ENCODE measurements at regions not wholly inside any gene's neighbourhood (a gene's known extent, or its start where the extent isn't known, plus 50 kb on each side); places are given as distances from the start of the nearest gene placed in this dataset.

DNA sequence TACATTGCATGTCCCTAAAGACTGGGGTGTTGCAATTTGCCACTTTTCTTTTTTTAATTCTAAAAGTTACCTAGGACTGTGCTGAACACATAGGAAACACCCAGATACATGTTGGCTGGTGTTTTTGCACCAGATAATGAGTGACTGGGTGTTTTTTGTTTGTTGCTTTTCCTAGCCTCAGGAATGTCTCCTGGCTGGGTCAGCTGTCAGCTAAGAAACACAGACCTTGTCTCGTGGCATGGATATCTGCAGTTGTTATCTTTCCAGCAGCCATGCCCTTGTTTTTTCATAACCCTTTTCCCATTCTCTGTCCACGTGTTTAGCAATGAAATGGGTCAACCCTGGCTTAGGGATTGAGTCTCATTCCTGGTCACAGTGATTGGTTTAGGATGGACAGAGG, 433.9 kb upstream of the ZMIZ1 start:
- Histone ChIP-seq H3K4me1 (ENCODE audit: control insufficient read depth, insufficient read depth, low read length) (no peaks in the 10 kb centered on the region), H3K36me3 (ENCODE audit: control insufficient read depth, insufficient read depth, low read length) (no peaks in the 10 kb centered on the region), H3K27ac (ENCODE audit: low read depth, low read length) (no peak overlapping the region), H3K4me3 (ENCODE audit: low read depth, low read length) (no peak overlapping the region), H3K27me3 (ENCODE audit: control insufficient read depth, insufficient read depth, low read length) (no peaks in the 10 kb centered on the region), H3K9ac (ENCODE audit: low read depth, low read length) (no peak overlapping the region), H3K9me3 (ENCODE audit: control insufficient read depth, insufficient read depth, low read length) (no peaks in the 10 kb centered on the region)

DNA sequence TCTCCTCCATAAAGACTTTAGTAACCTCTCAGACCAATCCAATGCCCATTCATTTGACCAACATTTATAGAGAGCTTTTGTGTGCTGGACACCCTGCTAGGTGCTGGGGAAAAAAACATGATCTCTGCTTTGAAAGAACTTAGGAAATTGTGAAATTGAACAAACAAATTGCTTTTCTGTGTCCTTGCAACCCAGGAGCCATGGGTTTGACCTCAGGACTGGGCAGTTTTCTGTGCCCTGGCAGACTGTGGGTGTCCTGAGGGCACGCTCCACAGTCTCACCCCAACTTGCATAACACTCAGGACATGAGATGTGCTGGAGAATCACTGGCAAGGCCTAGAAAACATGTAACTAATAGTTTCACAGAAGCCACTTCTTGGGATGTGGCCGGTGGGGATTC, 429.1 kb upstream of the ZMIZ1 start:
- Histone ChIP-seq H3K4me1 (ENCODE audit: control insufficient read depth, insufficient read depth, low read length) (no peaks in the 10 kb centered on the region), H3K27ac (ENCODE audit: low read depth, low read length) (no peak overlapping the region), H3K9ac (ENCODE audit: low read depth, low read length) (no peak overlapping the region), H3K27me3 (ENCODE audit: control insufficient read depth, insufficient read depth, low read length) (no peaks in the 10 kb centered on the region), H3K4me3 (ENCODE audit: low read depth, low read length) (no peak overlapping the region), H3K9me3 (ENCODE audit: control insufficient read depth, insufficient read depth, low read length) (no peaks in the 10 kb centered on the region), H3K36me3 (ENCODE audit: control insufficient read depth, insufficient read depth, low read length) (no peaks in the 10 kb centered on the region)

DNA sequence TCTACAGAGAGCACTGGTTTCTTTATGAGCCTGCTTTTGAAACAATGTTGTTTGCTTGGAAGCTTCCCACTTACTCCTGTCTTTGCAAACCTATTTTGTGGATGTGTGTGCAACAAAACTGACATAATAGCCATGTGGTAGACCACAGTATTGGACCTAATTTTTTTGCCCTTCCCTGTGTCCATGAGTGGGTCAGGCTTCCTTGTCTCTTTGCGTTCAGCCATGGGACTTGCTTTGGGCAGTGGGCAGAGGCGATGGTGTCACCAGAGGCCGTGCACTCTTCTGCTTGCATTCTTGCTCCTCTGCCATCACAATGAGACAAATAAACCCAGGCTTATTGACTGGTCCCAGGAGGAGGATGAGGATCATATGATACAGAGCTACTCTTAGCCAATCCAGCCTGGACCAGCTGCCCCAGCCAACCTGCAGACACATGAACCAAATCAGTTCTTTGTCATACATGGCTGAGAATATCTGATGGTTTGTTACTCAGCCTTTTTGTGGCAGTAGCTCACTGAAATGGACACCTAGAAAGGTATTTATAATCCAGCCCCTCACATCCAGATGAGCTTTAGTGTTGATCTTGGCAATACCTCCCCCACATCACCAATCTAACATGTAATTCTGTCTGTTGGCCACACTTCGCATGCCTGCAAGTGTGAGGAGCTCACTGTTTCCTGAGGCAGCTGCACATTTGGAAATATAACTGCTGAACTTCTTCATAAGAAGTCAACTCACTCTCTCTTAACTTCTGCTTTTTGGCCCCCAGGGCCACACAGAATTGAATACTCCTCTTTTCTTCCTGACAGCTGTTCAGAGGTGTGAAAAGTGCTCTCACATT, 427.8 kb upstream of the ZMIZ1 start:
- Histone ChIP-seq H3K36me3 (ENCODE audit: control insufficient read depth, insufficient read depth, low read length) (no peaks in the 10 kb centered on the region), H3K27ac (ENCODE audit: low read depth, low read length) (no peak overlapping the region), H3K4me1 (ENCODE audit: control insufficient read depth, insufficient read depth, low read length) (no peaks in the 10 kb centered on the region)

DNA sequence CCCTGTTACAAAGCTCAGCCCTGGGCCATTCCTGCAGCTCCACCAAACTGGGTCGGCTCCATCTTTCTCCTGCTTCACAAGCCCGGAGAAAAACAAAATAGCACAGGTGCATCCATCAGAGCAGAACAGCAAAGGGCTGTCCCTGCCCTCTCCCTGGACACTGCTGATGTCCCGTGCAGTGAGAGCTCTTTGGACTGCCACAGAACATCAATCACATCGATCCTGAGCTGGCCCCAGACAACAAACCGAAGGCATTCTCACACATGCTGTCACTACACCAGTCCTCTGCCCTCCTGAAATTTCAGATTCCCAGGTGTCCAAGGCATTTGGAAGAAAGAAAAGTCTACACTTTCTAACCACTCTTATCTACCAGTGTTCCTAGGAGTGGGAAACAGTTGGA, 427.1 kb upstream of the ZMIZ1 start:
- no peaks in the 10 kb centered on the region for H3K9me3 ChIP-seq (ENCODE audit: control insufficient read depth, insufficient read depth, low read length)
- H3K9ac ChIP-seq (ENCODE audit: low read depth, low read length) = no peak overlapping the region
- H3K4me3 ChIP-seq (ENCODE audit: low read depth, low read length) = no peak overlapping the region
- no peaks in the 10 kb centered on the region for H3K27me3 ChIP-seq (ENCODE audit: control insufficient read depth, insufficient read depth, low read length)
- H3K27ac ChIP-seq (ENCODE audit: low read depth, low read length) = no peak overlapping the region
- no peaks in the 10 kb centered on the region for H3K4me1 ChIP-seq (ENCODE audit: control insufficient read depth, insufficient read depth, low read length)
- no peaks in the 10 kb centered on the region for H3K36me3 ChIP-seq (ENCODE audit: control insufficient read depth, insufficient read depth, low read length)

More for the DNA sequence above, 427.8 kb upstream of the ZMIZ1 start:
- no peak overlapping the region for H3K9ac ChIP-seq (ENCODE audit: low read depth, low read length)
- H3K4me3 ChIP-seq (ENCODE audit: low read depth, low read length) = no peak overlapping the region
- no peaks in the 10 kb centered on the region for H3K9me3 ChIP-seq (ENCODE audit: control insufficient read depth, insufficient read depth, low read length)
- no peaks in the 10 kb centered on the region for H3K27me3 ChIP-seq (ENCODE audit: control insufficient read depth, insufficient read depth, low read length)

DNA sequence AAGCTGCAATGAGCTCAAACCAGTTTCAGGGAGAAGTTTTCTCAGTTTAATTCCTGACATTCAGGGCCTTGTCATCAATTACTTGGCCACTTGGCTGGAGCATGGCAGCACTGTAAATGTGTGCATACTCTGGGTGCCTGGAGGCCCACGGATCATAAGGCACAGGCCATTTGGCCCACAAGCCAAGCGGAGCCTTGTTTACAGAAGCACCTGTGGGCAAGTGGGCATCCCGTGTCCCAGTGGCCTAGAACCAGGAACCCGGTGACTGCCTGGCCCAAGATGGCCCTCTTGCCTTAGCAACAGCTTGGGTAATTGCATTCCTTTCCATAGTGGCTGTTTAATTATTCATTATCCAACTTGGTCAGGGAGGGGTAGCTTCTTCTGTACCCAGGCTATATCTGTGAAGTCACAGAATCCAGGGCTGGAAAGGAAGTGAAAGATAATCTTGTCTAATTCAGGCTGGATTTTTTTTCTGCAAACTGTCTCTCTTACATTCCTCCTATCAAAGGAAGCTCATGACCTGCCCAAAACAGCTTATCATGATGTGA, 426.4 kb upstream of the ZMIZ1 start:
- no peaks in the 10 kb centered on the region for H3K27me3 ChIP-seq (ENCODE audit: control insufficient read depth, insufficient read depth, low read length)
- no peak overlapping the region for H3K27ac ChIP-seq (ENCODE audit: low read depth, low read length)
- no peak overlapping the region for H3K9ac ChIP-seq (ENCODE audit: low read depth, low read length)
- H3K36me3 ChIP-seq (ENCODE audit: control insufficient read depth, insufficient read depth, low read length) = no peaks in the 10 kb centered on the region
- no peak overlapping the region for H3K4me3 ChIP-seq (ENCODE audit: low read depth, low read length)
- H3K4me1 ChIP-seq (ENCODE audit: control insufficient read depth, insufficient read depth, low read length) = no peaks in the 10 kb centered on the region
- no peaks in the 10 kb centered on the region for H3K9me3 ChIP-seq (ENCODE audit: control insufficient read depth, insufficient read depth, low read length)

DNA sequence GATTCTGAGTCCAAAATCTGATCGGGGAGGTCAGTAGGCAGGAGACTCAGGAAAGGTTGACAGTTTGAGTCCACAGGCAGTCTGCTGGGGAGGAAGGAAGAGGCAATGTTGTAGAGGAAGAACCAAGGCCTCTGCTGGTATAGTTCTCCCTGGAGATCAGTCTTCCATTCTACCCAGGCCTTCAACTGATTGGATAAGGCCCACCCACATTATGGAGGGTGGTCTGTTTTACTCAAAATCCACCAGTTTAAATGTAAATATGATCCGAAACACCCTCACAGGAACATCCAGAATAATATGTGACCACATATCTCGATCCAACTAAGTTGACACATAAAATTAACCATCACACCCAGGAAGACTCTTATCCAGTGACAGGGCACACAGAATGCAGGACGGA, 425.3 kb upstream of the ZMIZ1 start:
- Histone ChIP-seq H3K4me3 (ENCODE audit: low read depth, low read length) (no peak overlapping the region), H3K27ac (ENCODE audit: low read depth, low read length) (no peak overlapping the region), H3K9ac (ENCODE audit: low read depth, low read length) (no peak overlapping the region), H3K4me1 (ENCODE audit: control insufficient read depth, insufficient read depth, low read length) (no peaks in the 10 kb centered on the region), H3K36me3 (ENCODE audit: control insufficient read depth, insufficient read depth, low read length) (no peaks in the 10 kb centered on the region), H3K9me3 (ENCODE audit: control insufficient read depth, insufficient read depth, low read length) (no peaks in the 10 kb centered on the region), H3K27me3 (ENCODE audit: control insufficient read depth, insufficient read depth, low read length) (no peaks in the 10 kb centered on the region)

DNA sequence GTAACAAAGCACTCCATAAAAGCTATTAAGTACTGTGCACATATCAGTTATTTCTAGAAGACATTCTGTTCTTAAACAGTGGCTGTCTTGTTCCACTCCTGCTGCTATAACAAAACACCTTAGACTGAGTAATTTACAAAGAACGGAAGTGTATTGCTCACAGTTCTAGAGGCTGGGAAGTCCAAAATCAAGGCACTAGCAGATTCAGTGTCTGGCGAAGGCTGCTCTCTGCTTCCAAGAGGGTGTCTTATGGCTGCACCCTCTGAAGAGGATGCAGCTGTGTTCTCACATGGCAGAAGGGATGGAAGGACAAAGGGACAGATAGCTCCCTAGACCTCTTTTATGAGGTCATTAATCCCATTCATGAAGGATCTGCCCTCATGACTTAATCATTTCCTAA, 424.2 kb upstream of the ZMIZ1 start:
- no peak overlapping the region for H3K4me3 ChIP-seq (ENCODE audit: low read depth, low read length)
- no peaks in the 10 kb centered on the region for H3K27me3 ChIP-seq (ENCODE audit: control insufficient read depth, insufficient read depth, low read length)
- no peaks in the 10 kb centered on the region for H3K9me3 ChIP-seq (ENCODE audit: control insufficient read depth, insufficient read depth, low read length)
- H3K36me3 ChIP-seq (ENCODE audit: control insufficient read depth, insufficient read depth, low read length) = no peaks in the 10 kb centered on the region
- H3K9ac ChIP-seq (ENCODE audit: low read depth, low read length) = no peak overlapping the region
- H3K27ac ChIP-seq (ENCODE audit: low read depth, low read length) = no peak overlapping the region
- H3K4me1 ChIP-seq (ENCODE audit: control insufficient read depth, insufficient read depth, low read length) = no peaks in the 10 kb centered on the region

DNA sequence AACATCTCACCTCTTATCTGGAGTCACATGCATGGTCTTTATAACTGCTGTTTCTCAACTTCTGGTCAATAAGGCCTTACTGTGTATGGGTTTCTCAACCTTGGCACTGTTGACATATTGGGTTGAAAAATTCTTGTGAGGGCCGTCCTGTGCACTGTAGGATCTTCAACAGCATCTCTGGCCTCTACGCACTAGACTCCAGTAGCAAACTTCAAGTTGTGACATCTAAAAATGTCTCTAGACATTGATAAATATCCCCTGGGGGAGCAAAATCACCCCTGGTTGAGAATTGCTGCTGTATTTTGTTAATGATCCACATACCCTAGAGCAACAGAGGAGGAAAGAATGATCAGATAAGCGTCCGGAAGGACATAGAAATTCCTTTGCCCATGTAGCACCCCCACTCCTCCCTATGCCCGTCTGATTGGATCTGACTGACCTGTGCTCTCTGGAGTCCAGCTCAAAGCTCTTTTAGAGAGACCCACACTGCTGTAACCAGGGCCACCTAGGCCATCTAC, 423.5 kb upstream of the ZMIZ1 start:
- H3K4me3 ChIP-seq (ENCODE audit: low read depth, low read length) = no peak overlapping the region
- H3K9ac ChIP-seq (ENCODE audit: low read depth, low read length) = no peak overlapping the region
- no peaks in the 10 kb centered on the region for H3K4me1 ChIP-seq (ENCODE audit: control insufficient read depth, insufficient read depth, low read length)
- no peaks in the 10 kb centered on the region for H3K9me3 ChIP-seq (ENCODE audit: control insufficient read depth, insufficient read depth, low read length)
- no peaks in the 10 kb centered on the region for H3K36me3 ChIP-seq (ENCODE audit: control insufficient read depth, insufficient read depth, low read length)
- no peak overlapping the region for H3K27ac ChIP-seq (ENCODE audit: low read depth, low read length)
- H3K27me3 ChIP-seq (ENCODE audit: control insufficient read depth, insufficient read depth, low read length) = no peaks in the 10 kb centered on the region

DNA sequence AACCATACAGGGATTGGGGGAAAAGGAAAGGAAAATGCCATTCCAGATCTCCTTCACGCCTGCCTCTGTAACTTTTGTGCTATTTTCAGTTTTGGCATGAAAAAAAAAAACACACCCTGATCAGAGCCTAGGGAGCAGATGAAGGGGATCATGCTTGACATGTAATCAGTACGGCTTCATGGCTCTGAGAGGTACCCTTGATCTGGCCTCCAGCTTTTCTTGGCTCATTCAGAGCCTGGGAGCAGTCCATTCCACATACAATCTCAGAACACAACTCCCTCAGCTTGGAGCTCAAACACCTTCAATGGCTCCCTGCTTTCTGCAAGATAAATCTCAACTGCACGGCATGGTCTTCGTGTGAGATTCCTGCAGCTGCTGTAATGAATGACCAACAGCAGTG, 422.8 kb upstream of the ZMIZ1 start:
- Histone ChIP-seq H3K36me3 (ENCODE audit: control insufficient read depth, insufficient read depth, low read length) (no peaks in the 10 kb centered on the region), H3K27ac (ENCODE audit: low read depth, low read length) (no peak overlapping the region), H3K4me1 (ENCODE audit: control insufficient read depth, insufficient read depth, low read length) (no peaks in the 10 kb centered on the region), H3K9ac (ENCODE audit: low read depth, low read length) (no peak overlapping the region), H3K9me3 (ENCODE audit: control insufficient read depth, insufficient read depth, low read length) (no peaks in the 10 kb centered on the region), H3K27me3 (ENCODE audit: control insufficient read depth, insufficient read depth, low read length) (no peaks in the 10 kb centered on the region), H3K4me3 (ENCODE audit: low read depth, low read length) (no peak overlapping the region)

DNA sequence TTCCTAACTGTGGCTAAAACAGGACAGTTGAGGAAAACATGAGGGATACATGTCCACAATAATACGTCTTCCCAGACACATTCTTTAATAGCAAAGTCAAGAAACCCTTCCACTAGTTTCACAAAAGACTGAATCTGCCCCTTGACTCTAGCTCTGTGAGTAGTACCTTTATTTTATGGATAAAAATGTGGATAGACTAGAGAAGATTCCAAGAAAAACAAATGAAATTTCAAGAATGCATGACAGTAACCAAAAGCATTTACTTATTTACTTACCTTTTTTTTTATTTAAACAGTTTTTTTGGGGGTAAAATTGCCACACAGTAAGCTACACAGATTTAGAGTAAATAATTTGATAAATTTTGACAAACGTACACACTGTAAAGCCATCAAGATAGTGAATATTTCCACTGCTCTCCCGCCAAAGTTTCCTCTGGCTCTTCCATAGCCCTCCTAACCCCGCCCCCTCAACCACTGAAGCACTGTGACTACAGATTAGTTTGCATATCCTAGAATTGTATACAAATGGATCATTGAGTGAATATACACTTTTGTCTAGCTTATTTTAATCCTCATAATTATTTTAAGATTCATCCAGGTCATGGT, 420.4 kb upstream of the ZMIZ1 start:
- Histone ChIP-seq H3K27ac (ENCODE audit: low read depth, low read length) (no peak overlapping the region), H3K4me3 (ENCODE audit: low read depth, low read length) (no peak overlapping the region)

DNA sequence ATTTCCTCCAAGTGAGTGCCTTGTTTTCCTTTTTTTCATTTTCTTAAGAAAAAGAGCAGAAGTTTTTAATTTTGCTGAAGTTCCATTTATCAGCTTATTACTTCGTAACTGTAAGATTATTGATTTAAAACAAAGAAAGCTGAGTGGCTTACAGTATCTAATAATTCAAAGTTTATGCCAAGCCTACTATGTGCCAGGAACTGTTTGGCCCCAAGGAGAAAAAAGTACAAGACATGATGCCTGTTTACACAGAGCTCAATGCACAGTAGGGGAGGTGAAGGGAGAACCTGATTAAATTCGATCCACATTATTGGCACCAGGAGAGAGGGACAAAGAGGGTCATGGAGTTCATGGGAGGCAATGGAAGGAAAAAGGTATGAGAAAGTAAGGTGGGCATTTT, 419.3 kb upstream of the ZMIZ1 start:
- H3K9me3 ChIP-seq (ENCODE audit: control insufficient read depth, insufficient read depth, low read length) = no peaks in the 10 kb centered on the region
- H3K27ac ChIP-seq (ENCODE audit: low read depth, low read length) = no peak overlapping the region
- H3K36me3 ChIP-seq (ENCODE audit: control insufficient read depth, insufficient read depth, low read length) = no peaks in the 10 kb centered on the region
- no peaks in the 10 kb centered on the region for H3K4me1 ChIP-seq (ENCODE audit: control insufficient read depth, insufficient read depth, low read length)
- H3K27me3 ChIP-seq (ENCODE audit: control insufficient read depth, insufficient read depth, low read length) = no peaks in the 10 kb centered on the region
- no peak overlapping the region for H3K4me3 ChIP-seq (ENCODE audit: low read depth, low read length)
- H3K9ac ChIP-seq (ENCODE audit: low read depth, low read length) = no peak overlapping the region

More for the DNA sequence above, 420.4 kb upstream of the ZMIZ1 start:
- H3K9ac ChIP-seq (ENCODE audit: low read depth, low read length) = no peak overlapping the region
- H3K36me3 ChIP-seq (ENCODE audit: control insufficient read depth, insufficient read depth, low read length) = no peaks in the 10 kb centered on the region
- H3K9me3 ChIP-seq (ENCODE audit: control insufficient read depth, insufficient read depth, low read length) = no peaks in the 10 kb centered on the region
- H3K27me3 ChIP-seq (ENCODE audit: control insufficient read depth, insufficient read depth, low read length) = no peaks in the 10 kb centered on the region
- no peaks in the 10 kb centered on the region for H3K4me1 ChIP-seq (ENCODE audit: control insufficient read depth, insufficient read depth, low read length)
